Adipose tissue (tissue), 3 donors: ENCODE measurements at regions not wholly inside any gene's neighbourhood (a gene's known extent, or its start where the extent isn't known, plus 50 kb on each side); places are given as distances from the start of the nearest gene placed in this dataset.

Source experiments
- H3K27ac ChIP-seq: one replicate; pipeline ENCODE4 v1.5.1; 2013; ENCODE audit warnings: low read depth, low read length
- WGBS, 3 donors: extraction: QIAGEN DNeasy Blood & Tissue Kit; methylation state at CpG; one replicate each; pipeline ENCODE4 v1.1.7; 2013; 5-methylcytosine and 5-hydroxymethylcytosine counted together
- donor health status: healthy with polysubstance abuse.
- donor health status: Bipolar disorder and iron deficiency.
- donor health status: healthy.

DNA sequence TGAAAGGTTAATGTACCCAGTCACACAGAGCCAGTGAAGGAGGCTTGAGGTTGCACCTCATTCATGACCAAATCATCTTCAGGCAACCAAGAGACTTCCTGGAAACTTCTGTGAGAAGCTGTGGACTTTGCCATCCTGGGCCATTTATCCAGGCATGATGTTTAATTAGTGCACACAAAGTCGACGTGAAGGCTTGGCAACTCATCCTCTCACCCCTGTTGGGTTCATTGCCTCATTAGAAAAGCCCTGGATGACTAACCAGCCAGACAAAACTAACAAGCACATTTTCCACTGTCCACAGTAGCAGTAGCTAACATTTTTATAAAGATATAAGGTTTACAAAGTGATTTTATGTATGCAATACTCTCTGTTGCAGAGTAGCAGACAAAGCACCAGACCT lies 65.7 kb upstream of the ZNF462 start:
- 41 to 87% (median 86%) methylated on average over 2 of the region's 2 CpGs for WGBS, 3 donors
- H3K27ac ChIP-seq, result no peak overlapping the region

DNA sequence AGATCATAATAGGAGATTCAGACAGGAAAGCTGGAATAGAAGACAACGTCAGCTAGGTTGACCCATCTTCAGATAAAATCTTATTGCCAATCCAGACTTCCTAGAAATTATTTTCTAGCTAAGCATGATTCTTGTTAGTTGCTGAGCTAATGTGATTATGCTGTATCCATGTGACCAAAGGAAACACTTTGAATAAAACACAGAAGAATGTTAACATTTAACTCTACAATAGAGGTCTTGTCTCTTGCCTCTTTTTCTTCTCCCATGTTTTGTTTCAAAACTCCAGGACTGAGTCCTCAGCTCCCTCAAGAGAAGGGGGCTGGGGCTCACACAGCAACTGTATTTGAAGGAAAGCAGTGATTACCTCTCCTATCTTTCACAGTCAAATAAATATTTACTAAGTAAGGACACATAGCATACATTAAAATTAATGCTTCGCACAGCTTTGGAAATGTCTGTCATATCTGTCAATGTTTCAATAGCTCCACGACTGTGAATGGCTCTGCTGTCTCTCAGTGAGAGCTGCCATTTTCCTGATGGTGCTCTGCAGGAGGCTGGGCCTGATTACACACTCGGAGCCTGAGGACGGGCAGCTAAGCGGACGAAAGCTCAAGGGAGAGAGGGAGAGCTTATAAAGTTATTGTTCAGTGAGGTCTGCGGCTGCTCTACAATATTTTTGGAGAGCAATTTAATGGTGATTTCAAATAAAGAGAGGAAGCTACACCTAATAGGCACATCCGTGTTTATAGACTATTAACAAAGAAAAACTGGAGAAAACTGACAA lies 64.8 kb upstream of the ZNF462 start:
- WGBS, 3 donors, result 70 to 80% (median 78%) methylated on average over 9 of the region's 9 CpGs
- H3K27ac ChIP-seq, result no peak overlapping the region

- WGBS, 3 donors, result 62 to 72% (median 65%) methylated on average over 4 of the region's 4 CpGs
- H3K27ac ChIP-seq, result no peak overlapping the region
Measured at GRCh38 chr9:106799152-106799551, 63.8 kb upstream of the ZNF462 start.

GRCh38 chr9:106800701-106801270 lies 62.2 kb upstream of the ZNF462 start:
- 85 to 86% (median 86%) methylated on average over 6 of the region's 6 CpGs for WGBS, 3 donors
- no peak overlapping the region for H3K27ac ChIP-seq

DNA sequence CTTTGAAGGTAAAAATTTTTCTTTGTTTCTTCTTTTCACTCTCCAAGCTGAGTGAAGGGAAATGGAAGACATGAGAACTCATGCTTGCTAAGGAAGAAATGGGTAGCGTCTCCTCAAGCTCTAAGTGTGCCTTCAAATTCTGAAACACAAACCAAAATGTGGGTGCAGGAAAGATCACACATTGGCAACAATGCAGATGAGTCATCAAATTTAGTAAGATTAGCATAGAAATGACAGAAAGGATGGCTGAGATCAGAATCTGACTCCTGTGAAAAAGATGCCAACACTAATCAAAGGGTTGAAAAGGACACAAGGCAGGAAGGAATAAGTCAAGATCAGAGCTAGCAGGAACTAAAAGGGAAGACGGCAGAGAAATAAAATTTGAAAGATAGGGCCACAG lies 61.1 kb upstream of the ZNF462 start:
- 91 to 94% (median 91%) methylated on average over 2 of the region's 2 CpGs for WGBS, 3 donors
- H3K27ac ChIP-seq, result no peak overlapping the region
